WERI-Rb-1 (cell line): ENCODE measurements at regions not wholly inside any gene's neighbourhood (a gene's known extent, or its start where the extent isn't known, plus 50 kb on each side); places are given as distances from the start of the nearest gene placed in this dataset.
A peak's percentile ranks its signal among the peaks of the same experiment; 100 is the strongest.

Source experiments
- DNase-seq: peaks from one replicate; pipeline ENCODE4 v3.0.0-alpha.2; 2020
- H3K27ac ChIP-seq: fragments of 250-450 bp; sonication (Bioruptor Pico); 2 replicates; pipeline ENCODE4 v1.5.1; 2020; ENCODE audit warnings: mild to moderate bottlenecking, moderate library complexity
- H3K27me3 ChIP-seq: fragments of 250-450 bp; sonication (Bioruptor Pico); 2 replicates; pipeline ENCODE4 v1.5.1; 2021; ENCODE audit warnings: mild to moderate bottlenecking, low read depth, moderate library complexity; ENCODE audit not compliant: insufficient read depth, severe bottlenecking
- H3K36me3 ChIP-seq: fragments of 250-450 bp; sonication (Bioruptor Pico); 2 replicates; pipeline ENCODE4 v1.5.1; 2020; ENCODE audit warnings: mild to moderate bottlenecking, moderate library complexity
- H3K4me3 ChIP-seq: 2 replicates; pipeline ENCODE4 v1.5.1; 2011; ENCODE audit warnings: low read depth, mild to moderate bottlenecking, control low read depth, low read length
- H3K9me3 ChIP-seq: fragments of 250-450 bp; sonication (Bioruptor Pico); 2 replicates; pipeline ENCODE4 v1.5.1; 2021; ENCODE audit warnings: mild to moderate bottlenecking, moderate library complexity; ENCODE audit not compliant: severe bottlenecking
- TF ChIP-seq, protein P1 (sequence below): IDR thresholded peaks from 2 replicates; pipeline ENCODE4 v1.5.1; 2011; ENCODE audit warnings: low read depth, mild to moderate bottlenecking, control low read depth, inconsistent platforms, low read length

DNA sequence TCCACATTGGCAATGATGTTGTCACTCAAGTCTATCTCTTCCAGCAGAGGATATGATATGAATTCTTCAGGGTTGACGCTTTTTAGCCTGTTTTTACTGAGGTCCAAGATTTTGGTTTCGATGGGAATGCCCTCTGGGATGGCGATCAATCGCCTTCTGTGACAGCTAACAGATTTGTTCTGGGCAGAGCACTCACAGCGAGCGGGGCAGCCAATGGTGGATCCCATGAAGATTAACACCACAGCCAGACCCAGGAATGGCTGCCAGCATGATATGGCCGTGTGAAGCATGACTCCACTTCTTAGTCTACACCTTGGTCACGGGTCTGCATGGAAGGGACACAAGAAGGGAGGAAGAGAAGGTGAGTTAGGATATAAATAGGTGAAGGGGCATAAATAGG, 377.1 kb upstream of the C9orf72 start:
- Histone ChIP-seq H3K9me3 (no peaks in the 10 kb centered on the region), H3K4me3 (no peak overlapping the region), H3K36me3 (no peaks in the 10 kb centered on the region), H3K27ac (no peak overlapping the region), H3K27me3 (no peaks in the 10 kb centered on the region)
- TF ChIP-seq, protein P1, sequence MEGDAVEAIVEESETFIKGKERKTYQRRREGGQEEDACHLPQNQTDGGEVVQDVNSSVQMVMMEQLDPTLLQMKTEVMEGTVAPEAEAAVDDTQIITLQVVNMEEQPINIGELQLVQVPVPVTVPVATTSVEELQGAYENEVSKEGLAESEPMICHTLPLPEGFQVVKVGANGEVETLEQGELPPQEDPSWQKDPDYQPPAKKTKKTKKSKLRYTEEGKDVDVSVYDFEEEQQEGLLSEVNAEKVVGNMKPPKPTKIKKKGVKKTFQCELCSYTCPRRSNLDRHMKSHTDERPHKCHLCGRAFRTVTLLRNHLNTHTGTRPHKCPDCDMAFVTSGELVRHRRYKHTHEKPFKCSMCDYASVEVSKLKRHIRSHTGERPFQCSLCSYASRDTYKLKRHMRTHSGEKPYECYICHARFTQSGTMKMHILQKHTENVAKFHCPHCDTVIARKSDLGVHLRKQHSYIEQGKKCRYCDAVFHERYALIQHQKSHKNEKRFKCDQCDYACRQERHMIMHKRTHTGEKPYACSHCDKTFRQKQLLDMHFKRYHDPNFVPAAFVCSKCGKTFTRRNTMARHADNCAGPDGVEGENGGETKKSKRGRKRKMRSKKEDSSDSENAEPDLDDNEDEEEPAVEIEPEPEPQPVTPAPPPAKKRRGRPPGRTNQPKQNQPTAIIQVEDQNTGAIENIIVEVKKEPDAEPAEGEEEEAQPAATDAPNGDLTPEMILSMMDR: no peak
- DNase-seq: no peak

DNA sequence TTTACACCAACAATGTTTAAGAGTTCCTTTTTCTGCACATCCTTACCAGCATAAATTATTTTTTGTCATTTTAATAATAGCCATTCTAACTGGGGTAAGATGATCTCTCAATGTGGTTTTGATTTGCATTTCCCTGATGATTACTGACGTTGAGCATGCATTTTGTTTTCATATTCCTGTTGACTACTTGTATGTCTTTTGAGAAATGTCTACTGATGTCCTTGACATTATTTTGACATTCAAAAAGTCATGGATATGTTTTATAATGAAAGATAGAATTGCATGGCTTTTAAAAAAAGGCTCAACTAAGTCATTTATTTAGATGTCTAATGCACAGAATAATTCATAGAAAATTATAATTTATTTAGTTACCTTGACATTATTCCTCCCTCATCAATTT, 381.6 kb upstream of the C9orf72 start:
- no peak overlapping the region for H3K27ac ChIP-seq
- H3K4me3 ChIP-seq: no peak overlapping the region
- no peak for DNase-seq
- H3K27me3 ChIP-seq: no peaks in the 10 kb centered on the region
- no peaks in the 10 kb centered on the region for H3K36me3 ChIP-seq
- no peaks in the 10 kb centered on the region for H3K9me3 ChIP-seq
- TF ChIP-seq, protein P1: no peak

DNA sequence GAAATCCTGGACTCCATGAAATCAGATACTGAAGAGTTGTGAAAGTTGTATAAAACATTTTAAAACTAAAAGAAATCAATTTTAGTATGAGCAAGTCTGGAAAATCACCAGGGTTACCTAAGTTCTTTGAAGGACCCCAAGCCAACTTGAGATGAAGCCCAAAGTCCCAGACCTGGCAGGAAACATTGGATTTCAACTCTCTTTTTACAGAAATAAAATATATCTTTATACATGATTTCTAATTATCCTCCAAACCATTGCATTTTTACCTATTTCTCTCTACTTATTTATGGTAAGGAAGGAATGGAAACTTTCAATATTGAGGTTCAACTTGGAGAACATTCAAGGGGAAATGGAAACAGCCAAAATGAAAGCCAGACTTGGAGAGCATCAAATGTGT, 390.6 kb upstream of the C9orf72 start:
- Histone ChIP-seq H3K36me3 (no peaks in the 10 kb centered on the region), H3K9me3 (no peaks in the 10 kb centered on the region), H3K27ac (no peak overlapping the region), H3K27me3 (no peaks in the 10 kb centered on the region), H3K4me3 (no peak overlapping the region)
- TF ChIP-seq, protein P1: no peak
- no peak for DNase-seq

DNA sequence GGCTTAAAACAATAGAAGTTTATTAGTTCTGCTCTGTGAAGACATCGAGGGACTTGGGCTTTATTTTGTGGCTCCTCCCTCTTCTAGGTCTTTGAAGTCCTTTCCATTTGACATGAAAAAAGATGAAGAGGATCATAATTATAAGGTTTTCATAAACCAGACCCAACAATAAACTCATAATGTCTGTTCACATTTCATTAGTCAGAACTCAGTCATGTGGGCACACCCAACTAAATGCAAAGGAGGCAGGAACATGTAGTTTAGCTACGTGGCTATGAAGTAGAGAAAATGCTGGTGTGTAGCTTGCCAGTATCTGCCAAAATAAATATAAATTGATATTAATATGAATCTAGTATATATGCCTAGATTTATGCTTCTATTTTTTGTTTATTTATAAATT, 393.9 kb upstream of the C9orf72 start:
- no peak for DNase-seq
- no peaks in the 10 kb centered on the region for H3K9me3 ChIP-seq
- no peak overlapping the region for H3K27ac ChIP-seq
- H3K4me3 ChIP-seq: no peak overlapping the region
- no peaks in the 10 kb centered on the region for H3K27me3 ChIP-seq
- H3K36me3 ChIP-seq: no peaks in the 10 kb centered on the region
- TF ChIP-seq, protein P1: no peak

DNA sequence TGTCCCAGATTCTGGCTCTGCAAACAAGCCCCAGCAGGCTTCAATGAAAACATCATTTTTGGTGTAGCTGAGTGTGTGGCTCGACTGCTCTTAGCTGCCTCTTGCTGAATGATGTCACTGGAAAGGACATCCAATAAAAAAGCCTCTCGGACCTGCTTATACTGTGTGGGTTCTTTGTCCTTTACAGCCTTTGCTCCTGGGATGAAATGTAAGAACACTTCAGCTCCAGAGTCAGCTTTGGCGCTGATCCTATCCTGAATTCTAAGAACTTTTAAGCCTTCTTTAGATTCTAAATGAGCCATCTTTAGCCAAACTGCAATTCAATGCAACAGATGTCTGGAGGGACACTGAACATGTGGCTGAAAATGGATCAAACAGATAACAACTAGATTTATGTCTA, 404.6 kb upstream of the C9orf72 start:
- H3K9me3 ChIP-seq: no peaks in the 10 kb centered on the region
- TF ChIP-seq, protein P1: no peak
- peak; percentile 35 for DNase-seq
- H3K4me3 ChIP-seq: no peak overlapping the region
- no peaks in the 10 kb centered on the region for H3K36me3 ChIP-seq
- H3K27ac ChIP-seq: peak overlapping the region; percentile 49
- no peaks in the 10 kb centered on the region for H3K27me3 ChIP-seq

DNA sequence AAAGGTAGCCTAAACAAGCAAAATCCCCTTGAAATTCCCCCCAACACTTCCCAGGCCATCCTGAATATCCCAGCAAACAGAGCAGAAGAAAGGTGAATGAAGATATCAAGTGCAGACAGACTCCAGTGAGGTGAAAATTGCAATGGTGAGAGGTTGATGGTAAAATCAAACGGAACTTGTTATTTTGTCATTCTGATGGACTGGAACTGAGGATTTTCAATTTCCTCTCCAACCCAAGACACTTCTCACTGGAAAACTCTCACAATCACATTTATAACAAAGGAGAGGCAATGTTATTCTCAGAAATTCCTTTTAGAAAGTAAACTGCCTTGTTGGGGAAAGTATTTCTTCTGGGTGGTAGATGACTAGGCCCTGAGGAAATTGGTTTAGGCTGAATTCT, 412.4 kb upstream of the C9orf72 start:
- Histone ChIP-seq H3K4me3 (no peak overlapping the region), H3K27ac (no peak overlapping the region)
- TF ChIP-seq, protein P1: no peak

More for the DNA sequence above, 412.4 kb upstream of the C9orf72 start:
- no peaks in the 10 kb centered on the region for H3K36me3 ChIP-seq
- no peak for DNase-seq
- H3K9me3 ChIP-seq: no peaks in the 10 kb centered on the region
- H3K27me3 ChIP-seq: no peaks in the 10 kb centered on the region
